Vagina (tissue), 2 donors: ENCODE measurements at regions not wholly inside any gene's neighbourhood (a gene's known extent, or its start where the extent isn't known, plus 50 kb on each side); places are given as distances from the start of the nearest gene placed in this dataset.

Source experiments
- POLR2A ChIP-seq, 2 donors: fragments of 450-650 bp; IDR thresholded peaks; one replicate each; pipeline ENCODE4 v1.6.1; 2017; ENCODE audit warnings: antibody characterized with exemption in 2 of 2, mild to moderate bottlenecking in 2 of 2, moderate library complexity in 2 of 2
- POLR2AphosphoS5 ChIP-seq, 2 donors: sonication (generic); formaldehyde crosslinking; IDR thresholded peaks; one replicate each; pipeline ENCODE4 v1.9.0; 2017; ENCODE audit warnings: antibody characterized with exemption in 2 of 2, mild to moderate bottlenecking in 2 of 2, low read depth in 1 of 2; ENCODE audit not compliant: insufficient read depth in 1 of 2
- TF ChIP-seq, protein P1 (sequence below), 3 experiments: fragments of 450-650 bp in 2 of 3; fragments of 200-600 bp in 1 of 3; sonication (generic) in 1 of 3; IDR thresholded peaks; one replicate each; pipeline ENCODE4 v1.5.1; 2017 to 2019; ENCODE audit warnings: antibody characterized with exemption in 3 of 3, mild to moderate bottlenecking in 2 of 3, moderate library complexity in 2 of 3

DNA sequence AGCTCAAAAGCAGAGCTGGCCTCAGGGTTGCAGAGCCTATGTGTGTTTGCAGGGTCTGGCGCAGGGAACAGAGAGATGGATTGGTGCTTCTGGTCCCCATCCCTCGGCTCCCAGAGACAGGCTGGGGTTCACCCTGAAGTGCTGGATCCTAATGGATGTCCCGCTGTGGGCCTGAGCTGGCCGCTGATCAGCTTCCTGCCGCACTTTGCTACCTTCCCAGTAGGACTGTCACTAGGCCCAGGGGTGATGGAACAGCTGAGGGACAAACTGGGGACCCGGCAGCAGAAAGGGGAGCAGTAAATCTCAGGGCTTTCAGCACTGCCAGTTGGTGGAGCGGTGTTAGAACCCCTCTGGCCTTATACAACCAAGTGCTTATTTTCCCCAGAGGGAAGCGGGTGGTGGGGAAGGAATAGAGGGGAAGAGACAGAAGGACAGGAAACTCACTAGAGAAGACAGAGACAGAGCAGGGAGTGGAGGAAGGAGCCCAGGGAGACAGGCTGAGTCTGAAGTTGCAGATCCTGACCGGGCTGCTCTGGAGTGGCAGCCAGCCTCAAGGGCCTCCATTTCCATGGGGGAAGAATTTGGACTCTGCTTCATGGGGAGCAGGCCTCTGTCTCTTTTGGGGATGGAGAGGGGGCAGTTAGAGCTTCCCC, 78.6 kb downstream of the MRM1 start:
- TF ChIP-seq, protein P1, sequence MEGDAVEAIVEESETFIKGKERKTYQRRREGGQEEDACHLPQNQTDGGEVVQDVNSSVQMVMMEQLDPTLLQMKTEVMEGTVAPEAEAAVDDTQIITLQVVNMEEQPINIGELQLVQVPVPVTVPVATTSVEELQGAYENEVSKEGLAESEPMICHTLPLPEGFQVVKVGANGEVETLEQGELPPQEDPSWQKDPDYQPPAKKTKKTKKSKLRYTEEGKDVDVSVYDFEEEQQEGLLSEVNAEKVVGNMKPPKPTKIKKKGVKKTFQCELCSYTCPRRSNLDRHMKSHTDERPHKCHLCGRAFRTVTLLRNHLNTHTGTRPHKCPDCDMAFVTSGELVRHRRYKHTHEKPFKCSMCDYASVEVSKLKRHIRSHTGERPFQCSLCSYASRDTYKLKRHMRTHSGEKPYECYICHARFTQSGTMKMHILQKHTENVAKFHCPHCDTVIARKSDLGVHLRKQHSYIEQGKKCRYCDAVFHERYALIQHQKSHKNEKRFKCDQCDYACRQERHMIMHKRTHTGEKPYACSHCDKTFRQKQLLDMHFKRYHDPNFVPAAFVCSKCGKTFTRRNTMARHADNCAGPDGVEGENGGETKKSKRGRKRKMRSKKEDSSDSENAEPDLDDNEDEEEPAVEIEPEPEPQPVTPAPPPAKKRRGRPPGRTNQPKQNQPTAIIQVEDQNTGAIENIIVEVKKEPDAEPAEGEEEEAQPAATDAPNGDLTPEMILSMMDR (IDR thresholded peaks at IDR 0.05), result no peak
- TF ChIP-seq POLR2A (IDR thresholded peaks at IDR 0.05) (no peak), POLR2AphosphoS5 (IDR thresholded peaks at IDR 0.05; ENCODE audit: insufficient read depth in 1 of 2, low read depth in 1 of 2) (no peak)
